Testis (tissue), 2 donors: ENCODE measurements at regions not wholly inside any gene's neighbourhood (a gene's known extent, or its start where the extent isn't known, plus 50 kb on each side); places are given as distances from the start of the nearest gene placed in this dataset.

Experiments
- CTCF ChIP-seq, 3 experiments: fragments of 450-650 bp in 2 of 3; fragments of 200-600 bp in 1 of 3; sonication (generic) in 1 of 3; IDR thresholded peaks; one replicate each; pipeline ENCODE4 v1.5.1; 2016 to 2019; ENCODE audit warnings: antibody characterized with exemption in 3 of 3, mild to moderate bottlenecking in 2 of 3, moderate library complexity in 1 of 3
- POLR2A ChIP-seq: fragments of 450-650 bp; IDR thresholded peaks from one replicate; pipeline ENCODE4 v1.6.1; 2017; ENCODE audit warnings: antibody characterized with exemption, mild to moderate bottlenecking, moderate library complexity

GRCh38 chr4:111120191-111120590 is 497.3 kb upstream of the PITX2 start:
- TF ChIP-seq POLR2A, result no peak
- TF ChIP-seq CTCF (IDR thresholded peaks at IDR 0.05), result no peak
